Activated B cell treated with CpG ODN at 0.5 μM for 24 hours (primary cell): ENCODE measurements at regions not wholly inside any gene's neighbourhood (a gene's known extent, or its start where the extent isn't known, plus 50 kb on each side); places are given as distances from the start of the nearest gene placed in this dataset.

Experiments
- ATAC-seq: fragments of 200-7000 bp; cut with Tn5 transposase; one replicate; pipeline ENCODE4 v1.10.0; 2021; ENCODE audit warnings: low read depth, mild to moderate bottlenecking, moderate library complexity
- CTCF ChIA-PET: fragments of 350-600 bp; sonication (Branson Sonifier 250); formaldehyde crosslinking; loops from one replicate; lab custom pipeline; 2021; ENCODE audit warnings: antibody characterized with exemption; lab: Charles Lee
- POLR2A ChIA-PET: fragments of 350-600 bp; sonication (Branson Sonifier 250); formaldehyde crosslinking; loops from one replicate; lab custom pipeline; 2021; ENCODE audit warnings: antibody characterized with exemption; lab: Charles Lee
- DNase-seq: peaks from one replicate; pipeline ENCODE4 v3.0.0; 2022
- H3K27ac Mint-ChIP-seq: one replicate; pipeline ENCODE4 v1.8.0; 2020; ENCODE audit warnings: mixed read lengths
- H3K27me3 Mint-ChIP-seq: one replicate; pipeline ENCODE4 v1.8.0; 2021; ENCODE audit warnings: mixed read lengths
- H3K36me3 Mint-ChIP-seq: one replicate; pipeline ENCODE4 v1.8.0; 2021; ENCODE audit warnings: low read depth, mixed read lengths
- H3K4me1 Mint-ChIP-seq: one replicate; pipeline ENCODE4 v1.8.0; 2021; ENCODE audit warnings: mixed read lengths
- H3K4me3 Mint-ChIP-seq: one replicate; pipeline ENCODE4 v1.8.0; 2020; ENCODE audit warnings: mild to moderate bottlenecking, mixed read lengths
- H3K9me3 Mint-ChIP-seq: one replicate; pipeline ENCODE4 v1.8.0; 2020; ENCODE audit warnings: mixed read lengths
- intact Hi-C: fragments of 100-400 bp; cut with micrococcal nuclease; formaldehyde crosslinking; loops from one replicate; pipeline ENCODE4 v1.15.1; 2024
- TF ChIP-seq, protein P1 (sequence below): fragments of 200-600 bp; IDR thresholded peaks from one replicate; pipeline ENCODE4 v1.8.0; 2022; ENCODE audit warnings: antibody characterized with exemption, mild to moderate bottlenecking

DNA sequence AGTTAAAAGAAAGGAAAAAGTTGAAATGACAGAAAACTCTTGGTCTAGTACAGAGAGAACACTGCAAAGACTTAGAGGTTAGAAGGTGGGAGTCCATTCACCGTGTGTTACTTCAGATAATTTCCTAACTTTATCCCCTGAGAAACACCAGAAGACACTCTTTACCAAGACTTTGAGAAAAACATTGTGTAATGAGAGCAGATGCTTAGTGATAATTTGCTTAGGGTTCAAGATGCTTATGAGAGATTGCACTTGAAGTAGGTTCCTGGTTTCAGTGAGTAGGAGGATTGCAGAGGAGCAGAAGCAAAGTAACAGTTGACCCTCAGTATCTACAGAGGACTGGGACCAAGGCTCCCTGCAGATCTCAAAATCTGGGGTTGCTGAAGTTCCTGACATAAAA, 594.1 kb downstream of the NR2F2 start:
- H3K4me1 Mint-ChIP-seq: no peaks in the 10 kb centered on the region
- TF ChIP-seq, protein P1, sequence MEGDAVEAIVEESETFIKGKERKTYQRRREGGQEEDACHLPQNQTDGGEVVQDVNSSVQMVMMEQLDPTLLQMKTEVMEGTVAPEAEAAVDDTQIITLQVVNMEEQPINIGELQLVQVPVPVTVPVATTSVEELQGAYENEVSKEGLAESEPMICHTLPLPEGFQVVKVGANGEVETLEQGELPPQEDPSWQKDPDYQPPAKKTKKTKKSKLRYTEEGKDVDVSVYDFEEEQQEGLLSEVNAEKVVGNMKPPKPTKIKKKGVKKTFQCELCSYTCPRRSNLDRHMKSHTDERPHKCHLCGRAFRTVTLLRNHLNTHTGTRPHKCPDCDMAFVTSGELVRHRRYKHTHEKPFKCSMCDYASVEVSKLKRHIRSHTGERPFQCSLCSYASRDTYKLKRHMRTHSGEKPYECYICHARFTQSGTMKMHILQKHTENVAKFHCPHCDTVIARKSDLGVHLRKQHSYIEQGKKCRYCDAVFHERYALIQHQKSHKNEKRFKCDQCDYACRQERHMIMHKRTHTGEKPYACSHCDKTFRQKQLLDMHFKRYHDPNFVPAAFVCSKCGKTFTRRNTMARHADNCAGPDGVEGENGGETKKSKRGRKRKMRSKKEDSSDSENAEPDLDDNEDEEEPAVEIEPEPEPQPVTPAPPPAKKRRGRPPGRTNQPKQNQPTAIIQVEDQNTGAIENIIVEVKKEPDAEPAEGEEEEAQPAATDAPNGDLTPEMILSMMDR: no peak
- ATAC-seq: no peak
- no peaks in the 10 kb centered on the region for H3K27me3 Mint-ChIP-seq
- intact Hi-C loops: no loop called here
- H3K27ac Mint-ChIP-seq: no peak overlapping the region
- no peaks in the 10 kb centered on the region for H3K36me3 Mint-ChIP-seq
- H3K9me3 Mint-ChIP-seq: peaks cover 12% of the 10 kb centered on the region
- CTCF ChIA-PET: no interaction called here
- H3K4me3 Mint-ChIP-seq: no peak overlapping the region
- POLR2A ChIA-PET: no interaction called here
- no peak for DNase-seq

DNA sequence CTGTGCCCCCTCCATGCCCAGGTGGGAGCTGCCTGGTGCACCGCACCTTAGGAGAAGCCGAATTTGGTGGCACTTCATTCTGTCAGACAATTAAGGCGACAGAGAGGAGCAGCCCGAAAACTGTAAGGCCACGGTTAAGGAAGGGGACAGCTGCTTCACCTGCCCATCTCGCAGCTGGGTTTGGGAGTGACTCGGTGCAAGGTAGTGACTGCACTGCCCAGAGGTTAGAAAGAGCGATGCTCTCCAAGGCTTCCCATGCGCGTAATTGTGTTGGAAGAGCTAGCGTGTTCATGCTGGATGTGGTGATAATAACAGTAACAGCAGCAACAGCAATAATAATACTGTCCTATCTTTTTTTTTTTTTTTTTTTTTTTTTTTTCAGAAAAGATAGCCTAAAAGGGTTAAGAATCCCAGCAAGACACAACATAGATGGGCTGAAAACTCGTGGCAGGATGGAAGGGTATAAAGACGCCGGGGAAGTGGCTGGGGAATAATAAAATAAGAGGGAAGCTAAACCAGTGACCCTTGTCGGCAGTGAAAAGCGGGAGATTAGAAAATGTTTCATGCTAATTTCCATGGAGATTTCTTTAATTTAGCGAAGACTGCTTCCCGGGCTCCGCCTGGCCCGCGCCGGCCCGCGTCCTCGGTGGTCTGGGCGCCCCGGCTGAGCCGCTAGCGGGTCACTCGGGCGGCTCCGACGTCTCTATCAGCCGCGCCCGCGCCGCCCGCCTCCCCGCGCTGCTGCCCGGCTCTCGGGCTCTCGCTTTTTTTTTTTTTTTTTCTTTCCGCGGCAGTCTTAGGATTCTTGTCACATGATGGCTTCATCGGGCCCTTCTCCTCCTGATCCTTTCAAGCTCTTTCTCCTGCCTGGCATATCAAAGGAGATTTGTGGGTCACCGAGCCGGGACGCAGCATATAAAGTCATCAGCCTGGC, 617.1 kb downstream of the NR2F2 start:
- ATAC-seq (no peak), DNase-seq (no peak)
- Mint-ChIP-seq H3K27me3 (no peaks in the 10 kb centered on the region), H3K36me3 (no peaks in the 10 kb centered on the region), H3K9me3 (peaks cover 8% of the 10 kb centered on the region), H3K27ac (no peak overlapping the region), H3K4me3 (no peak overlapping the region), H3K4me1 (no peaks in the 10 kb centered on the region)
- ChIA-PET CTCF (no interaction called here), POLR2A (no interaction called here)
- TF ChIP-seq, protein P1: no peak
- intact Hi-C loops: no loop called here

DNA sequence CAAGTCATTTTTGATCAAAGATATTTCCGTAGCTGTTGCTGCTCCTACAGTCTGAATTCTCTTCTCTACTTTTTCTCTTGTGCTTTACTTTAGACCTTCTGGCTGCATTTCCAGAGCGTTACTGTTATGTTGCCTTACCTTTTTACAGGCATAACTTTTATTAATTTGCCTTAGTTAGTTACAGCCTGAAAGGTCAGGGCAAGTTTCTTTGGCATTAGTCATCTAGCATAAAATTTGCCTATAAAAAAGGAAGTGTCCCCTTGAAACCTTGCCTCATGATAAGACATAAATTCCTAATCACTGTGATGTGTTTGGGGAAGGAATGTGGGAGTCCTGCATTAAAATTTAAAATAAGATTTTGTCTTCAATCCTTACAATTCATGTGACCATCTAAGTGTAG, 618.5 kb downstream of the NR2F2 start:
- DNase-seq: no peak
- intact Hi-C loops: no loop called here
- CTCF ChIA-PET: interaction anchor here (0.6 kb wide), 1 partner anchor 371 kb away, joined by 5 read pairs; no protein-coding TSS in a partner anchor

DNA sequence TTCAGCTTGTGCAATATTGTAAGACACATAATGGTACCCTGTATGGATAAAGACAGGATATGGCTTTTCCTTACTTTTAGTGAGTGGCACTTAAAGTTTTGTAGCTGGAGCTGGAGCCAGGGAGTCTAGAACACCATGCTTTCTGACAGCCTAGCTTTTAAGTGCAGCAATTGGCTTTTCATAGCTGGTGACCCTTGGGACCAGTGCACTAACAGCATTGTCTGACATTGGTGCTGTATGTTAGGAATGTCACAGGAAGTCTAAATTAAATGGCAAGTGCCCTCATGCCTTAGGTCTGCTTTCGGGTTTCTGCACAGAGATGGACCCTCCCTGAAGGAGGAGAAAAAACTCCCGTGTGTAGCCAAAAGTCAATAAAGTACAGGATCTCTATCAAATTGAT, 628.2 kb downstream of the NR2F2 start:
- ATAC-seq (no peak), DNase-seq (no peak)
- Mint-ChIP-seq H3K4me3 (no peak overlapping the region), H3K4me1 (no peaks in the 10 kb centered on the region), H3K9me3 (no peaks in the 10 kb centered on the region), H3K36me3 (no peaks in the 10 kb centered on the region), H3K27ac (no peak overlapping the region), H3K27me3 (no peaks in the 10 kb centered on the region)
- intact Hi-C loops: no loop called here
- ChIA-PET POLR2A (no interaction called here), CTCF (no interaction called here)
- TF ChIP-seq, protein P1: no peak

More for the DNA sequence above, 618.5 kb downstream of the NR2F2 start:
- Mint-ChIP-seq H3K27me3 (no peaks in the 10 kb centered on the region), H3K4me1 (no peaks in the 10 kb centered on the region), H3K4me3 (no peak overlapping the region), H3K27ac (no peak overlapping the region), H3K36me3 (no peaks in the 10 kb centered on the region), H3K9me3 (peaks cover 8% of the 10 kb centered on the region)
- no peak for ATAC-seq
- TF ChIP-seq, protein P1: no peak
- POLR2A ChIA-PET: no interaction called here

DNA sequence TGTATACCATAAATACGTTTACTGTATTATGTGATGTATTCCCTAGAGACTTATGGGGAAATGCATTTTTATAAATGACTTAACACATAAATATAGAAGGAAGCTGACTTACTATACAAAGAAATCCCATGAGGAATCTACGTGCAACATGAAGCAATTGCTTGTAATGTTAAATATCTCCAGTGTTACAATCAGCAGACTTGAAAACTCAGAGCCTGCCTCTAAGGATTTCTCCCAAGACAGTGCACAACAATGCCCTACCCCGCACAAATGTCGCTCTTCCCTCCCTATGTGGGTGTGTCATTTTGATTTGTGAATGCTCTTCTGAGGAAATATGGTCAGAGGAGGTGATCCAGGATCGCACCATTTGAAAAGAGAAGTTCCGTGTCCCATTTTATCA, 629.0 kb downstream of the NR2F2 start:
- ATAC-seq: no peak
- Mint-ChIP-seq H3K27ac (no peak overlapping the region), H3K4me3 (no peak overlapping the region), H3K27me3 (no peaks in the 10 kb centered on the region), H3K9me3 (no peaks in the 10 kb centered on the region), H3K4me1 (no peaks in the 10 kb centered on the region), H3K36me3 (no peaks in the 10 kb centered on the region)
- DNase-seq: no peak
- TF ChIP-seq, protein P1: no peak
- intact Hi-C loops: no loop called here
- ChIA-PET POLR2A (no interaction called here), CTCF (no interaction called here)
